CD14-positive monocyte (primary cell): ENCODE measurements at regions not wholly inside any gene's neighbourhood (a gene's known extent, or its start where the extent isn't known, plus 50 kb on each side); places are given as distances from the start of the nearest gene placed in this dataset.
"Not testable (repeated sequence)": the region's sequence is repeated elsewhere in the genome, so short reads cannot be mapped to it uniquely, and the experiment has no call there.

ENCODE experiments used
- DNase-seq, 3 donors: peaks; one replicate each; pipeline ENCODE4 v3.0.0-alpha.2; 2011 to 2022
- H2AFZ ChIP-seq: 2 replicates; pipeline ENCODE4 v1.6.0; 2012; ENCODE audit warnings: mild to moderate bottlenecking, low read depth, low read length, inconsistent platforms; ENCODE audit not compliant: insufficient read depth, poor library complexity, severe bottlenecking
- H3K27ac ChIP-seq, 2 donors: 1 replicate in 1 of 2; 2 replicates in 1 of 2; pipeline ENCODE4 v1.5.1; 2012 to 2013; ENCODE audit warnings: low read length in 2 of 2, control low read depth in 1 of 2, inconsistent platforms in 1 of 2, low read depth in 1 of 2, mild to moderate bottlenecking in 1 of 2
- H3K27me3 ChIP-seq, 2 donors: one replicate each; pipeline versions ENCODE4 v1.6.0 to v1.6.1; 2011 to 2013; ENCODE audit warnings: low read length in 2 of 2; ENCODE audit not compliant: control insufficient read depth in 2 of 2, insufficient read depth in 2 of 2
- H3K36me3 ChIP-seq, 2 donors: replicated peaks in 1 of 2; 1 replicate in 1 of 2; 2 replicates in 1 of 2; pipeline versions ENCODE4 v1.5.1 to v1.6.1; 2012 to 2013; ENCODE audit warnings: low read length in 2 of 2, control low read depth in 1 of 2, inconsistent platforms in 1 of 2, mild to moderate bottlenecking in 1 of 2; ENCODE audit not compliant: insufficient read depth in 2 of 2, control insufficient read depth in 1 of 2
- H3K4me1 ChIP-seq, 2 donors: 1 replicate in 1 of 2; 2 replicates in 1 of 2; pipeline versions ENCODE4 v1.5.1 to v1.6.1; 2012 to 2013; ENCODE audit warnings: low read length in 2 of 2, control low read depth in 1 of 2, inconsistent platforms in 1 of 2, mild to moderate bottlenecking in 1 of 2, moderate library complexity in 1 of 2; ENCODE audit not compliant: insufficient read depth in 2 of 2, control insufficient read depth in 1 of 2
- H3K4me2 ChIP-seq: replicated peaks from 2 replicates; pipeline ENCODE3; 2012; ENCODE audit warnings: low read length, moderate library complexity, mild to moderate bottlenecking; ENCODE audit not compliant: poor library complexity, severe bottlenecking; ENCODE audit errors: extremely low read depth
- H3K4me3 ChIP-seq, 3 experiments: fragments of 200-600 bp in 1 of 3; sonication (generic) in 1 of 3; replicated peaks in 1 of 3; 1 replicate in 2 of 3; 2 replicates in 1 of 3; pipeline ENCODE4 v1.5.1; 2011 to 2013; ENCODE audit warnings: low read length in 3 of 3, mild to moderate bottlenecking in 3 of 3, control low read depth in 2 of 3, low read depth in 2 of 3, inconsistent platforms in 1 of 3, moderate library complexity in 1 of 3
- H3K79me2 ChIP-seq: 2 replicates; pipeline ENCODE4 v1.6.0; 2012; ENCODE audit warnings: mild to moderate bottlenecking, control low read depth, inconsistent platforms, low read length, moderate library complexity; ENCODE audit not compliant: insufficient read depth
- H3K9ac ChIP-seq: 2 replicates; pipeline ENCODE4 v1.6.0; 2017; ENCODE audit warnings: low read length, mild to moderate bottlenecking; ENCODE audit not compliant: insufficient read depth, poor library complexity, severe bottlenecking
- H3K9me3 ChIP-seq, 2 donors: replicated peaks in 1 of 2; 1 replicate in 1 of 2; 2 replicates in 1 of 2; pipeline versions ENCODE4 v1.5.1 to v1.6.1; 2012 to 2013; ENCODE audit warnings: low read length in 2 of 2, control low read depth in 1 of 2; ENCODE audit not compliant: control insufficient read depth in 1 of 2, insufficient read depth in 1 of 2
- H4K20me1 ChIP-seq: 2 replicates; pipeline ENCODE4 v1.6.0; 2012; ENCODE audit warnings: mild to moderate bottlenecking, low read length, control low read depth, moderate library complexity; ENCODE audit not compliant: insufficient read depth
- H3K27ac Mint-ChIP-seq, 7 donors: one replicate each; pipeline ENCODE4 v1.8.0; 2020; ENCODE audit warnings: mild to moderate bottlenecking in 7 of 7, mixed read lengths in 7 of 7, moderate library complexity in 6 of 7, inconsistent platforms in 2 of 7
- H3K27me3 Mint-ChIP-seq, 3 donors: one replicate each; pipeline ENCODE4 v1.8.0; 2021 to 2022; ENCODE audit warnings: low read depth in 3 of 3, mild to moderate bottlenecking in 3 of 3, mixed read lengths in 3 of 3, moderate library complexity in 3 of 3, inconsistent platforms in 1 of 3
- H3K36me3 Mint-ChIP-seq, 2 donors: one replicate each; pipeline ENCODE4 v1.8.0; 2020; ENCODE audit warnings: mixed read lengths in 2 of 2, inconsistent platforms in 1 of 2, mild to moderate bottlenecking in 1 of 2
- H3K4me1 Mint-ChIP-seq: one replicate; pipeline ENCODE4 v1.8.0; 2020; ENCODE audit warnings: mild to moderate bottlenecking, mixed read lengths
- H3K4me3 Mint-ChIP-seq, 2 donors: one replicate each; pipeline ENCODE4 v1.8.0; 2020; ENCODE audit warnings: mild to moderate bottlenecking in 2 of 2, mixed read lengths in 2 of 2, moderate library complexity in 1 of 2
- H3K9me3 Mint-ChIP-seq, 7 donors: one replicate each; pipeline ENCODE4 v1.8.0; 2020 to 2022; ENCODE audit warnings: mixed read lengths in 7 of 7, mild to moderate bottlenecking in 6 of 7, moderate library complexity in 6 of 7, inconsistent platforms in 2 of 7
- WGBS: methylation state at CpG from one replicate; pipeline ENCODE4 v1.1.5; 2013; ENCODE audit warnings: missing lambda C conversion rate; ENCODE audit not compliant: insufficient coverage; 5-methylcytosine and 5-hydroxymethylcytosine counted together
- intact Hi-C, 2 donors: fragments of 100-400 bp; cut with micrococcal nuclease; formaldehyde crosslinking; loops; one replicate each; pipeline versions ENCODE4 v1.15.0 to v1.15.1; 2023
- TF ChIP-seq, protein P1 (sequence below): fragments of 200-600 bp; IDR thresholded peaks from one replicate; pipeline ENCODE4 v1.8.0; 2022; ENCODE audit warnings: antibody characterized with exemption, mild to moderate bottlenecking

DNA sequence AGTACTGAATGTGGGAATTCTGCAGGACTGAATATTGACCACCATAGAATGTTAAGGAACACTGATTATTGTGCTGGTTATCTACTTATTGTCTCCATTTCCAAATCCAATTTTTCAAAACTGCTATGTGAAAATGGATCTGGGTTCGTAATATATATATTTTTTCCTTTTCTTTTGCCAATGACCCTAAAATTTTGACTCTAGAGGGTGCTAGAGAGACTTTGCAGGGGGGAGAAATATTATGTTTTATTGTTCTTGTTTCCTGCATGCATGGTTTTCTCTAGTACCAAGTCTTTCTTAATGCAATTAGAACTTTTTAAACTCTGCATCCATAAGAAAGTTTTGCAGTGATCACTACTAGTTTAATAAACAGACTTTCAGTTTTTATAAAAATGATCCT, 1256.9 kb downstream of the BRINP3 start:
- no CpG with 5 or more reads among the region's 1 CpG for WGBS
- Mint-ChIP-seq H3K27ac (no peak overlapping the region), H3K27me3 (no peaks in the 10 kb centered on the region), H3K9me3 (peaks cover 5 to 11% (median 9%) of the 10 kb centered on the region in 7 donors), H3K4me1 (no peaks in the 10 kb centered on the region), H3K4me3 (no peak overlapping the region), H3K36me3 (no peaks in the 10 kb centered on the region)
- no peak overlapping the region for H3K9ac ChIP-seq
- TF ChIP-seq, protein P1, sequence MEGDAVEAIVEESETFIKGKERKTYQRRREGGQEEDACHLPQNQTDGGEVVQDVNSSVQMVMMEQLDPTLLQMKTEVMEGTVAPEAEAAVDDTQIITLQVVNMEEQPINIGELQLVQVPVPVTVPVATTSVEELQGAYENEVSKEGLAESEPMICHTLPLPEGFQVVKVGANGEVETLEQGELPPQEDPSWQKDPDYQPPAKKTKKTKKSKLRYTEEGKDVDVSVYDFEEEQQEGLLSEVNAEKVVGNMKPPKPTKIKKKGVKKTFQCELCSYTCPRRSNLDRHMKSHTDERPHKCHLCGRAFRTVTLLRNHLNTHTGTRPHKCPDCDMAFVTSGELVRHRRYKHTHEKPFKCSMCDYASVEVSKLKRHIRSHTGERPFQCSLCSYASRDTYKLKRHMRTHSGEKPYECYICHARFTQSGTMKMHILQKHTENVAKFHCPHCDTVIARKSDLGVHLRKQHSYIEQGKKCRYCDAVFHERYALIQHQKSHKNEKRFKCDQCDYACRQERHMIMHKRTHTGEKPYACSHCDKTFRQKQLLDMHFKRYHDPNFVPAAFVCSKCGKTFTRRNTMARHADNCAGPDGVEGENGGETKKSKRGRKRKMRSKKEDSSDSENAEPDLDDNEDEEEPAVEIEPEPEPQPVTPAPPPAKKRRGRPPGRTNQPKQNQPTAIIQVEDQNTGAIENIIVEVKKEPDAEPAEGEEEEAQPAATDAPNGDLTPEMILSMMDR, result no peak
- H4K20me1 ChIP-seq, result no peaks in the 10 kb centered on the region
- peaks cover 0 to 7% of the 10 kb centered on the region in 2 donors for H3K9me3 ChIP-seq
- no peak overlapping the region for H3K27ac ChIP-seq
- H2AFZ ChIP-seq, result no peak overlapping the region
- intact Hi-C loops, result no loop called here
- no peaks in the 10 kb centered on the region for H3K27me3 ChIP-seq
- H3K79me2 ChIP-seq, result no peaks in the 10 kb centered on the region
- H3K4me2 ChIP-seq, result no peak overlapping the region
- DNase-seq, result no peak
- no peak overlapping the region for H3K4me3 ChIP-seq
- no peaks in the 10 kb centered on the region for H3K4me1 ChIP-seq
- H3K36me3 ChIP-seq, result no peaks in the 10 kb centered on the region

DNA sequence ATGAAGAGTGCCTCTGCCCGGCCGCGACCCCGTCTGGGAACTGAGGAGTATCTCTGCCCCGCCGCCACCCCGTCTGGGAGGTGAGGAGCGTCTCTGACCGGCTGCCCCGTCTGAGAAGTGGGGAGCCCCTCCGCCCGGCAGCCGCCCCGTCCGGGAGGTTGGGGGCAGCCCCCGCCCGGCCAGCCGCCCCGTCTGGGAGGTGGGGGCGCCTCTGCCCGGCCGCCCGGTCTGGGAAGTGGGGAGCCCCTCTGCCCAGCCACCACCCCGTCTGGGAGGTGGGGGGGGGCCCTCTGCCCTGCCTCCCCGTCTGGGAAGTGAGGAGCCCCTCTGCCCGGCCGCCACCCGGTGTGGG, 1251.9 kb downstream of the BRINP3 start:
- H2AFZ ChIP-seq, H3K79me2 ChIP-seq, H3K4me1 Mint-ChIP-seq, H3K36me3 Mint-ChIP-seq, H3K36me3 ChIP-seq, H3K27ac Mint-ChIP-seq, intact Hi-C loops, H3K4me1 ChIP-seq, H3K27ac ChIP-seq, H3K4me2 ChIP-seq, H3K4me3 Mint-ChIP-seq, H3K27me3 ChIP-seq, DNase-seq, H3K27me3 Mint-ChIP-seq, H3K9ac ChIP-seq, H4K20me1 ChIP-seq, H3K4me3 ChIP-seq: not testable (repeated sequence)
- WGBS, result 98% methylated on average over 28 of the region's 28 CpGs
- H3K9me3 Mint-ChIP-seq, result peaks cover 5 to 15% (median 9%) of the 10 kb centered on the region in 7 donors
- peaks cover 0 to 11% of the 10 kb centered on the region in 2 donors for H3K9me3 ChIP-seq
